ENCODE measurements at regions not wholly inside any gene's neighbourhood (a gene's known extent, or its start where the extent isn't known, plus 50 kb on each side); places are given as distances from the start of the nearest gene placed in this dataset.
"Not testable (repeated sequence)": the region's sequence is repeated elsewhere in the genome, so short reads cannot be mapped to it uniquely, and the experiment has no call there.

DNA sequence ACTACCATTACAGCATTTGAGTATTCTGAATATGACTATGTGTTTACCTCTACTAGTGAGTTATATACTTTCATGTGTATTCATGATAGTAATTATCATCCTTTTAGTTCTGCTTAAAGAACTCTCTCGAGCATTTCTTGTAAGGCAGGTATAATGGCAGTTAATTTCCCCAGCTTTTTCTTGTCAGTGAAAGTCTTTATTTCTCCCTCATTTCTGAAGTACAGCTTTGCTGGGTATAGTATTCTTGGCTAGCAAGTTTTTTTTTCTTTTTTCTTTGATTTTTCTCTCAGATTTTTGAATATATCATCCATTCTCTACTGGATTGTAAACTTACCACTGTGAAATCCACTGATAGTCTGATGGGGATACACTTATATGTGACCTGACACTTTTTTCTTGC is 165.9 kb upstream of the ARHGAP5 start:
- Histone ChIP-seq H3K9me3 (no peaks in the 10 kb centered on the region), H3K27me3 (no peaks in the 10 kb centered on the region), H3K4me1 (no peaks in the 10 kb centered on the region), H3K4me3 (ENCODE audit: low read depth, low read length) (no peak overlapping the region), H3K36me3 (no peaks in the 10 kb centered on the region)
- TF ChIP-seq, protein P1, sequence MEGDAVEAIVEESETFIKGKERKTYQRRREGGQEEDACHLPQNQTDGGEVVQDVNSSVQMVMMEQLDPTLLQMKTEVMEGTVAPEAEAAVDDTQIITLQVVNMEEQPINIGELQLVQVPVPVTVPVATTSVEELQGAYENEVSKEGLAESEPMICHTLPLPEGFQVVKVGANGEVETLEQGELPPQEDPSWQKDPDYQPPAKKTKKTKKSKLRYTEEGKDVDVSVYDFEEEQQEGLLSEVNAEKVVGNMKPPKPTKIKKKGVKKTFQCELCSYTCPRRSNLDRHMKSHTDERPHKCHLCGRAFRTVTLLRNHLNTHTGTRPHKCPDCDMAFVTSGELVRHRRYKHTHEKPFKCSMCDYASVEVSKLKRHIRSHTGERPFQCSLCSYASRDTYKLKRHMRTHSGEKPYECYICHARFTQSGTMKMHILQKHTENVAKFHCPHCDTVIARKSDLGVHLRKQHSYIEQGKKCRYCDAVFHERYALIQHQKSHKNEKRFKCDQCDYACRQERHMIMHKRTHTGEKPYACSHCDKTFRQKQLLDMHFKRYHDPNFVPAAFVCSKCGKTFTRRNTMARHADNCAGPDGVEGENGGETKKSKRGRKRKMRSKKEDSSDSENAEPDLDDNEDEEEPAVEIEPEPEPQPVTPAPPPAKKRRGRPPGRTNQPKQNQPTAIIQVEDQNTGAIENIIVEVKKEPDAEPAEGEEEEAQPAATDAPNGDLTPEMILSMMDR (IDR thresholded peaks at IDR 0.05; ENCODE audit: low read depth, low read length), result no peak
- DNase-seq, result no peak

DNA sequence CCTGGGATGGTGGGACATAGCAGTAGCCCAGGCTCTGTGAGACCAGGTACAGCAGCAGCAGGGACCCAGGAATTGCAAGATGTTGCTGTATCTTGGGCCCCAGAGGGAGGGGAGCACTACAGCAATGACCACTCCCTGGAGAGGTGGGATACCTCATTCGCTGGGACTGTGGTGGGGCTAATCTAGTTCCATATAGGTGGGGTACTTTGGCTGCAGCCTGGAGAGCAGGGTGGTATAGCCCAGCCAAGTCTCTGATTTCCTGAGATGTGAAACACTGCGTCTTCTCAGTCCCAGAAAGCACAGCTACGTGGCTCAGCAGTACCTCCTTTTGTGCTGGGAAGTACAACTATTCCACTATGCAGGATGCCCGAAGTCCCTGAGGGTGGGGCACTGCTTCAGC is 163.7 kb upstream of the ARHGAP5 start:
- Histone ChIP-seq H3K27me3 (no peaks in the 10 kb centered on the region), H3K4me1 (no peaks in the 10 kb centered on the region), H3K4me3 (ENCODE audit: low read depth, low read length) (no peak overlapping the region), H3K9me3 (no peaks in the 10 kb centered on the region), H3K36me3 (no peaks in the 10 kb centered on the region)
- TF ChIP-seq, protein P1 (IDR thresholded peaks at IDR 0.05; ENCODE audit: low read depth, low read length), result no peak
- no peak for DNase-seq

DNA sequence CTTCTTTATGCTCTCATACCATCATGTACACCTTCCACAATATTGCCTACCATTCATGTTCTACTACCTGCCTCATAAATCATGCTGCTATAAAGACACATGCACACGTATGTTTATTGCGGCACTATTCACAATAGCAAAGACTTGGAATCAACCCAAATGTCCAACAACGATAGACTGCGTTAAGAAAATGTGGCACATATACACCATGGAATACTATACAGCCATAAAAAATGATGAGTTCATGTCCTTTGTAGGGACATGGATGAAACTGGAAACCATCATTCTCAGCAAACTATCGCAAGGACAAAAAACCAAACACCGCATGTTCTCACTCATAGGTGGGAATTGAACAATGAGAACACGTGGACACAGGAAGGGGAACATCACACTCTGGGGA is 158.8 kb upstream of the ARHGAP5 start:
- H3K27me3 ChIP-seq; H3K36me3 ChIP-seq; H3K4me3 ChIP-seq (ENCODE audit: low read depth, low read length); DNase-seq; H3K4me1 ChIP-seq; H3K9me3 ChIP-seq: not testable (repeated sequence)

DNA sequence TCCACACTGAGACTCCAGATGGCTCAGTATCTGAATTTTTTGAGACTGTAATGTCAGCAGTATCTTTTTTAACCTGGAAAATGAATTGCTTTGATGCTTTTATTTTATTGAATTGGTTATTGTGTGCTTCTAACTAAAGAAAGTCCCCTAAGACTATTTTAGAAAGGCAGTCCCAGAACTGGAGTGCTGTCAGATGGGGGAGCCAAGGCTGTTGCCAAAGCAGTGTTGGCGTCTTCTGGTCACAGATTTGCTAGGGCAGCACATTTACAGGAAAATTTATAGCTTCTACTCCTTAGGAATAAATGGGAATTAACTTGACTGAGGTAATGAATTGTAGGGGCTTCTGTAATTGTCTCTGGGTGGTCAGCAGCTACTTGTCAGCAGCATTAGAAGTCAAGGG is 157.1 kb upstream of the ARHGAP5 start:
- H3K4me3 ChIP-seq (ENCODE audit: low read depth, low read length), result no peak overlapping the region
- no peaks in the 10 kb centered on the region for H3K36me3 ChIP-seq
- no peaks in the 10 kb centered on the region for H3K4me1 ChIP-seq
- H3K27me3 ChIP-seq, result no peaks in the 10 kb centered on the region
- H3K9me3 ChIP-seq, result no peaks in the 10 kb centered on the region
- TF ChIP-seq, protein P1 (IDR thresholded peaks at IDR 0.05; ENCODE audit: low read depth, low read length), result no peak
- no peak for DNase-seq

DNA sequence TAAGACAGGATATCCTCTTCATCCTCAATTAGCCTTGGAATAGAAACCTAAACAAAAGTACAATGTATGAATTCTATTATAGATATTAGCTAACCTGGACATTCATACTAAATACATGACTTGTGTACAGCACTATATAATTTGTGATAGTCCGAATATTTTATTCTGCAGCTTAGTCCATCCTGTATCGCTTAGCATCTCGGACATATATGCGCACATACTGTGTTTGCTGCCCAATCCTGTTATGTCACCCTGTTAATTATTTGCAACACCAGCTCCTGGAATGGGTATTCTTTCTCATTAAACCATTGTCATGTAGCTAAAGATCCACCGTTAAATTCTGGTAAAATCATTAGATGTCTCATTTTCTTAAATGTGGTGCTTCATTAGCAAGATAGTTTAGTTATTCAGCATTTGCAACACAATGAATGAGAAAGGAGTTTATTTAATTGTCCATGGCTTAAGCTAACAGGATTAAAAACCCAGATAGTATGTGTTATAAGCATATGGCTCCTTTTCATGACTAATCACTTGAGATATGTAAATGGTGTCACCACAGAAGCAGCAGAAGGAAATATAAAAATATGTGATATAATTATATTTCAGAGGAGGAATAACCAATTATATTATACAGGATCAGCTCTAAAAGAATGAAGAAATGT is 156.0 kb upstream of the ARHGAP5 start:
- no peak for DNase-seq
- TF ChIP-seq, protein P1 (IDR thresholded peaks at IDR 0.05; ENCODE audit: low read depth, low read length), result no peak
- Histone ChIP-seq H3K4me3 (ENCODE audit: low read depth, low read length) (no peak overlapping the region), H3K4me1 (no peaks in the 10 kb centered on the region), H3K9me3 (no peaks in the 10 kb centered on the region), H3K36me3 (no peaks in the 10 kb centered on the region), H3K27me3 (no peaks in the 10 kb centered on the region)

DNA sequence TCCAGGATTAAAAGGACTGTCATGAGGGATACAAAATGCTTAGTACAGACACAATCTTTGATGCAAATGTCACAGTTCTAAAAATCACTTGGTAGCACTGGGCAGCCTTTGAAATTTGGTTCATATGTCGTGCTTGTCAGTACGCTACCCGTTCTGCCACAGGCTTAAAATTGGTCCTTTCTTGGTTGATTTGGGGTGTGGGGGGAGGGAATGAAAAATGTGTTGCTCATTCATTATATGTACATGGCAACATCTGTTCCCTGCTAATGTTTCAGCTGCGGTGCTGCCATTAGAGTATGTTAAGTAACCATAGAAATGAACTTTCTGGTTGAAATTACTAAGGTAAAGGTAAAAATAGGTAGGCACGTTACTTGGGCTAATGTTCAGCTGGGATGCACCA is 155.4 kb upstream of the ARHGAP5 start:
- Histone ChIP-seq H3K4me1 (no peaks in the 10 kb centered on the region), H3K36me3 (no peaks in the 10 kb centered on the region), H3K27me3 (no peaks in the 10 kb centered on the region), H3K9me3 (no peaks in the 10 kb centered on the region), H3K4me3 (ENCODE audit: low read depth, low read length) (no peak overlapping the region)
- TF ChIP-seq, protein P1 (IDR thresholded peaks at IDR 0.05; ENCODE audit: low read depth, low read length), result no peak
- no peak for DNase-seq

DNA sequence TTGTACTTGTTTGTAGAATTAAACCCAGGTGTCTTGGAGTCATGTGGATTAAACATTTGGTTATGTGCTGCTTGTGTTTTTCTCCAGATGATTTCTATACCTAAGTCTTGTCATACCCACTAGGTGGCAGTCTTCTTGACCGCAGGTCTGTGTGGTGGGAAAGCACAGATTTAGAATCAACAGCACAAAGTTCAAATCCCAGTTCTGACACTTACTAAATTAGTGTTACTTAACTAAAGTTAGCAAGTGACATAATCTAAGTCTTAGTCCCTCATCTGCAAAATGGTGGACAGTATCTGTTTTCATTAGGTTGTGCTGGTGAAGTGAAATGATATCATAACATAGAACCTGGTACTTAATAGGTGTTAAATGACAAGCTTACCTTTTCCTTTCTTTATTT is 151.0 kb upstream of the ARHGAP5 start:
- H3K9me3 ChIP-seq, result no peaks in the 10 kb centered on the region
- DNase-seq, result no peak
- H3K4me1 ChIP-seq, result no peaks in the 10 kb centered on the region
- H3K4me3 ChIP-seq (ENCODE audit: low read depth, low read length), result no peak overlapping the region
- no peaks in the 10 kb centered on the region for H3K36me3 ChIP-seq
- H3K27me3 ChIP-seq, result no peaks in the 10 kb centered on the region
- TF ChIP-seq, protein P1 (IDR thresholded peaks at IDR 0.05; ENCODE audit: low read depth, low read length), result peak; percentile 83
